Eye (tissue), 1 donor: ENCODE measurements at regions not wholly inside any gene's neighbourhood (a gene's known extent, or its start where the extent isn't known, plus 50 kb on each side); places are given as distances from the start of the nearest gene placed in this dataset.
"Not testable (repeated sequence)": the region's sequence is repeated elsewhere in the genome, so short reads cannot be mapped to it uniquely, and the experiment has no call there.

Experiments used
- DNase-seq: peaks from one replicate; pipeline ENCODE4 v3.0.0-alpha.2; 2015

DNA sequence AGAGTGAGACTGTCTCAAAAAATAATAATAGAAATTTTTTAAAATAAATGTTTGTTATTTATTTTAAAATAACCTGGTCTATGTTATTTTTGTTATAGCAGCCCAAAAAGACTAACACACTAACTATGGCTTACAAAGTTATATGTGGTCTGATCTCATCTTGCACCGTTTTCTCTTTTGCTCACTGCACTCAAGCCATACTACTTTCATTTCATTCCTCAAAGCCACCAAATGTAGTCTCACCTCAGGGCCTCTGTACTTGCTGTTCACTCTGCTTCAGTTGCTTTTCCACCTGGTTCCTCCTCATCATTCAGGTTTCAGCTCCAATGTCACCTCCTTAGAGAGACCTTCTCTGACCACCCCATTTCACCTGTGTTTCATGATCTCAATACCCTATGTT is 55.2 kb upstream of the MDM1 start:
- DNase-seq: no peak

DNA sequence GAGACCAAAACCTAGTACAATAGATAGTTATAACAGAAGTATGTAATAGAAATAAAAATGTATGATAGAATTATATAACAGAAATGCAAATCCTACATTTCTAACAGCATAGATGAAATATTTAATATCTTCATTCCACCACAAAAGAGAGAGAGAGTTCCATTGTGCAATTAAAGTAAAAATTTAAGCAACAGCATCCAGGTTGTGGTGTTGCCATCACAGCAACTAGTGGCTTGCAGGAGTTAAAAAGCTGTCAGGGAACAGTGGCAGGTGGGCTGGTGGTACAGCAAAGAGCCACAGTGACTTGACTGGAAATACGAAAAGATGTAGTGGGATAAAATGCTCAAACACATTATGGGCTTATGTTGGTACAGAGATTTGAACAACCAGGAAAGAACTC is 57.1 kb upstream of the MDM1 start:
- DNase-seq: no peak

DNA sequence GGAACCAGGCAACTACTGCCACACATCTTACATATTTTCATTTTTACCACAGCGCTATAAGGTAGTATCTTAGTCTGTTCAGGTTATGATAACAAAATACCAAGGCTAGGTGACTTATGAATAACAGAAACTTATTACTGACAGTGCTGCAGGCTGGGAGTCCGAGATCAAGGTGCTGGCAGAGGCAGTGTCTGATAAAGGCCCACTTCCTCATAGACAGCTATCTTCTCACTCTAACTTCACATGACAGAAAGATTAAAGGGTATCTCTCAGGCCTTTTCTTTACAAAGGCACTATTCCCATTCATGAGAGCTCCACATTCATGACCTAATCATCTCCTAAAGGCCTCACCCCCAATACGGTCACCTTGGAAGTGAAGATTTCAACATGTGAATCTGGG is 59.8 kb upstream of the MDM1 start:
- DNase-seq: no peak

DNA sequence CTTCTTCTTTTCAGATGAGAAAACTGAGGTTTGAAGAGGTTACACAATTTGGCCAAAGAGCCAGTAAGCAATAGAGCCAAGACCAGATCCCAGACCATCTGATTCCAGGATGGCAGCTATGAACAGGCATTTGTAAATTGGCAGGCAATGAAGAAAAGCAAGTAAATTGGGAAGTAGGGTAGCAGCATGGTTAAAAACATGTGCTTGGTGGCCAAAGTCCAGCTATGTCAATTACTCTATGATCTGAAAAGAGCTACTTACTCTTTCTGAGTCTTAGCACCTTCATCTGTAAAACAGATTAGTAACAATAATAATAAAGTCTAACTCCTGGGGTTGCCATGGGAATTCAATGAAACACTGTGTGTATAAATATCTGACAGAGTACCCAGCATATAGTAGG is 60.2 kb upstream of the MDM1 start:
- DNase-seq: no peak

DNA sequence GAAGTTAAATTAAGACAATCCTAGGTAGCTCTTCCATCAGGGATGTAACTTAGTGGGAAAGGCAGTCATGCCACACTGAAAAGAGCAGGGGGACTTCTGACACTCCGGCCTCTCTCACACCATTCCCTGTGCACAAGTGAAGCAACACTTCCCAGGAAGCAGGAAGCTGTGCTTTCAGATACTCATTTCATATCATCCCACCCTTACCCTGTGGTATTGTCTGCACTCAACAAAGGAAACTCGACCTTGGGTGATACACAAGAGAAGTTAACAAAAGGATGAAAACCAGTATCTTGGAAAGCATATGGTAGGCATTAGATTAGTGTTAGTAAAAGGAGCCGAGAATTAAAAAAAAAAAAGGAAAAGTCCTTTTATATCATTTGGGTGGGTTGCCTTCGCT is 61.3 kb upstream of the MDM1 start:
- DNase-seq: no peak

DNA sequence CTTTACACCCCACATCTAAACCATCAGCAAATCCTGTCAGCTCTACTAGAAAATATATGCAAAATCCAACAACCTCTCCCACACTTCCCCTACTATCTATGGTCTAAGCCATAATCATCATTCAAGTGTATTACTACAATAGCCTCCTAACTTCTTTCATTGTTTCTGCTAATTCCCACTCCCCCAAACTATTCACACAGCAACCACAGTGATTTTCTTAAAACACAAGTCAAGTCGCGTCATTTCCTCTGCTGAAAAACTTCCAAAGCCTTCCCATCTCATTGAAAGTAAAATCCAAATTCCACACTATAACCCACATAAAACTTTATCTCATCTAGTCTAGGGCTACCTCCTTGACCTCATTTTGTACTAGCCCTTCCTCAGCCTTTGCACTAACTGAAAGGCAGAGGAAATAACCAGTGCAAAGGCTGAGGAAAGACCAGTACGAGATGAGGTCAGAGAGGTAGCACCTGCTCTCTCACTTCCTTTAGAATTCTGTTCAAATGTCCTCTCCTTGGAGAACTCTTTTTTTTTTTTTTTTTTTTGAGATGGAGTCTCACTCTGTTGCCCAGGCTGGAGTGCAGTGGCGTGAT is 65.5 kb upstream of the MDM1 start:
- no peak for DNase-seq

DNA sequence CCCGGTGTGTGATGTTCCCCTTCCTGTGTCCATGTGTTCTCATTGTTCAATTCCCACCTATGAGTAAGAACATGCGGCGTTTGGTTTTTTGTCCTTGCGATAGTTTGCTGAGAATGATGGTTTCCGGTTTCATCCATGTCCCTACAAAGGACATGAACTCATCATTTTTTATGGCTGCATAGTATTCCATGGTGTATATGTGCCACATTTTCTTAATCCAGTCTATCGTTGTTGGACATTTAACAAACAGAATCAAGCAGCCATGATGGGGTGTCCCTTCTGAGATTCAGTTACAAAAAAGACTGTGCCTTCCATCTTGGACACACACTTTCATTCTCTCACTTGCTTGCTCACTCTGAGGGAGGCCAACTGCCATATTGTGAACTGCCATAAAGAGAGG is 66.5 kb upstream of the MDM1 start:
- DNase-seq: not testable (repeated sequence)

DNA sequence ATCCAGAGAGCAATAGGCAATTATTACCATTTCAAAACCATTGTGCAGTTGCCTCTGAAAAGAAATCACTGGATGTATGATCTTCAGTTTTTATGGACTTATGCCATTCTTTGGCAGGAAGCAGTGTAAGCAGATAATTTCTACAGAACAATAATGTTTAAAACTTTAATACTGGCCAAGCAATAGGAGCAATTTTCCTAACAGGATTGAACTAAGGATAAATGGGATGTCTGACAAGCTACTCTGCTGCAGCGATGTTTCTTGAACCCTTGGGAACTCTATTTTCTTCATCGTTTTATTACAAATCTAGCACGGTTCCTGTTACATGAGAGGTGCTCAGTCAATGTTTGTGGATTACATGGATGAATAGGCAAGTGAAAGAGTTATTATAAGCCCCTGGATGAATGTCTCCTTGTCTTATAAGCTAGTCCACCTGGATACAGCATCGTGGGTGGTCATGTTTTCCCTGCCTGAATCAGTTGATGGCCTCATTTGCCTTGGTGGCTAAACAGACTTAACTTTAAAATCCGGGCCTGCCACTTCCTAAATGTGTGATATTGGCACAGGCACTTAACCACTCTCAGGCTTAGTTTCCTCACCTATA is 68.2 kb upstream of the MDM1 start:
- DNase-seq: peak; percentile 5

DNA sequence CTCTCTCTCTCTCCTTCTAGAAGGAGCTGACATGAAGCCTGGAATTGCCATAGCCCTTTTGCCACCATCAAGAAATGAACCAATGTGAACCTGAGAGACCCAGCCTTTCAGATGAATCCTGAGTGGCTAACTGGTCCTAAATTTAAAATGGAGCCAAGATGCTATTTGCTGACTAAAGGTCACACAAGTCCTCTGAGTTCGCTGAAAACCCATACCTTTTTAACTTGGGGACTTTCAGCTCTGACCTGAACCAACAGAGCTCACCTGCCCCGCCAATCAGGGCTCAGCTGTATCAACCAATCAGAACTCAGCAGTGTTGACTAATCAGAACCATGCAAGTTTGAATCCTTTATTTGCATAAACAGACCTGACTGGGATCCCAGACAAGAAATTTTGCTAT is 70.3 kb upstream of the MDM1 start:
- no peak for DNase-seq

DNA sequence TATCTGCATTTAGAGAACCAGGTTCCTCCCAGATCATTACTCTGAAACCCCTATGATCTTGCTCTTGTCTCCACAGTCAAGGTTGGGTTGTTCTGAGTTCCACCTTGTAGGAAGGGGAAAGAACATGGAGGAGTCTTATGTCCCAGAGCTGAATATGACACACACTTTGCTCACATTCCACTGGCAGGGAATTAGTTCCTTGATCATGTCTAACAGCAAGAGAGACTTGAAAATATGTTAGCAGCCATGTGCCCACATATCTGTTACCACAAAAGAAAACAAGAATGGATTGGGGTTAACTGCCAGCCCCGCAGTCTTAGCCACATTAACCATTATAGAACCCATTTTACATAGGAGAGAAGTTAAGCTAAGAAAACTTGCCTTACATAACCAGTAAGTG is 71.1 kb upstream of the MDM1 start:
- no peak for DNase-seq

DNA sequence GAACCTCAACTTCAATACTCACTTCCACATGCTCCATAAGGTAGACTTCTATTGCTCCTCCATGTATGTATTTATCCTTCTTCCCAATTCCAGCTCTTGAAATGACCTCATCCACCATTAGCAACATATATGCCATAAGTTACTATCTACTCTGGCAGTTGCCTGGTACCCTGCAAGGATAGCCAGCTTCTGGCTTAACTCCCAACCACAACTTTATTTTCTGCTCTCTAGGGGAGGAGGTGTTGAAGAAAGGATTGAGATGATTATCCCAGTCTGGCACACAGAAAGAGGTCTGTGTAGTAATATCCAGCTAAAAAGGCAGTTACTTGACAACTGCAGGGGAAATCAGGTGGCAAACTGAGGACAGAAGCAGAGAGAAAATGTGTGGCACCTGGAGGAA is 71.5 kb upstream of the MDM1 start:
- DNase-seq: no peak

DNA sequence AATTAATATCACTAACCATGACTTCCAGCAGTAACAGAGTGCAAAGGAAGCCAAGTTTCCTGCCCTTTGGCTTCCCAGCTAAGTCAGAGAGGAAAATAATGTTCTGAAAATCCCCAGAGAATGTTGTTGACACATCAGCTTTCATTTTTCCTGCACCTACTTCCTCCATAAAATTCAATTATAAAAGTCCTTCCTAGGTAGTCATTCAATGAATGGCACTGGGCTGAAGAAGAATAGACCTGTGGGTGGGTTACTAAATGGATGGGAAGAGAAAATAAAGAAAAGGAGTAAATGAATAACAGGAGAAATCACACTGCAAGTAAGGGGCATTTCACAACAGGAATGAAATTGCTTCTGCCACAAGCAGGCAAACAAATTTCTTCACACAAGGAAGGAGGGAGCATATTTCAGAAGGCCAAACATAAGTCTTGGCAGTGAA is 73.2 kb upstream of the MDM1 start:
- no peak for DNase-seq

DNA sequence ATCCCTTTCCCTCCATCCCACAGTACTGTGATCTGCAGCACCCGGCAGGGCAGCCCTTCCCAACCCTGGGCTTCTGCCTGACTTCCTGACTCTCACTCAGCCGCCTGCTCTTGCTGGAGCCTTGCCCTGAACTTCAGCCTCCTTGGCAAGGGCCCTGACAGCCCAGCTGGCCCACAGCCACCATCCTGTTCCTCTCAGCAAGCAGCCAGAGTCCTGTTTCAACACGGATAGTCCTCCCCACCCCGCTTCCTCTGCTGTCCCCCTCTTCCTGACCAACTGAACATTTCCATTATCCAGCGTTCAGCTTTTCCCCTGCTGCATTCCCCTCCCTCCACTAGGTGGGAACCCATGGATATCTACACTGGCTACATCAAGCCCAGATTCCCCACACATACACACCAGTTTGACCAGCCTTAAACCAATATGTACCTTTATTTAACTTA is 74.0 kb upstream of the MDM1 start:
- DNase-seq: no peak

DNA sequence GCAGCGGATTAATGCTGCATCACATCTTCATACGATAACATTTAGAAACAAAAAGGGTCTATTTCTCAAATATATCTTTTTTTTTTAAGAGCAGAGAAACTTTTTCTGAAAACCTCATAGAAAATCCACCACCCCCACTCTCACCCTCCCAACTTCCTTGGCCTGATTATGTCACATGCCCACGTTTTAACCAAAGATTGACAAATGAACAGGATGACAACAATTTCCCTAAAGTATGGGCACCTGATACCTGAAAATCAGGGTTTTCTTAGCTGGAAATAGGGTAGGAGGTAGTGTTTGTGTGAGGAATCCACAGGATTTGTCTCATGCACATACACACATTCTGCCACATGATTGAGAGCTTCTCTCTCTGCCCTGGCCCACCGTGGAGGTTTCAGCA is 74.7 kb upstream of the MDM1 start:
- no peak for DNase-seq

DNA sequence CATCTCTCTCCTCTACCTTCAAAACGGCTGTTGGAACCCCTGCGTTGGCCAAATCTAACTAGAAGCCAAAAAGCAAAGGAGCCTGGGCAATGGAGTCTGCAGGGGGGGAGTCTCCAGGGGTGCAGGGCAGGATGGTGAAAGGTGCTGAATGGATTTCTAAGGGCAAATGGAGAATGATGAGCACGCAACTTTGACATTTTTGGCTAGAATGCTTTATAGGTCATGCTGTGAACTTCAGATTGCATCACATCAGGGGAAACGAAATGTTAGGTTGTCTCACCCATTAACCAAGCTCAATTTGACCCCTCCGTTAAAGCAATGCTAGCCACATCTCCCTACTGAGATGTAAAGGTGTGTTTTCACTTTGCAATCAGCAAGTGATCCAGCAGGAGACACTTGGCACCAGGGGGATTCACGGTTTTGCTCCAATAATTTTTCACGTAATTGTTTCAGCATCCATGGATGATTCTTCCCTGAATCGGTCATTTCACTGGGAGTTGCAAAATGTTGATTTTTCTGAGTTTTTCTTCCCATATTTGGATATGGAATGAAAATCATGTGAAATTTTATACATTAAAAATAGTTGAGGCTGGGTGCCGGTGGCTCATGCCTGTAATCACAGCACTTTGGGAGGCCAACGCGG is 78.0 kb upstream of the MDM1 start:
- no peak for DNase-seq

DNA sequence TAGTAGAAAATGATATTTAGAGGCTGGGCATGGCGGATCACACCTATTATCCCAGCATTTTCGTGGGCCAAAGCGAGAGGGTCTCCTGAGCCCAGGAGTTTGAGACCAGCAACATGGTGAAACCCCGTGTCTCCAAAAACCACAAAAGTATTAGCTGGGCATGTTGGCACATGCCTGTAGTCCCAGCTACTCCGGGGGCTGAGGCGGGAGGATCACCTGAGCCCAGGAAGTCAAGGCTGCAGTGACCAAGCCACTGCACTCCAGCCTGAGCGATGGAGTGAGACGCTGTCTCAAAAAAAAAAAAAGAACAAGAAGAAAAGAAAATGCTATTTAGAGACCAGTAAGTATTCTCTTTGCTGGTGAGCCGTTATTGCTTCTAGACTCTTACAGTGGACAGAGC is 79.2 kb upstream of the MDM1 start:
- no peak for DNase-seq

DNA sequence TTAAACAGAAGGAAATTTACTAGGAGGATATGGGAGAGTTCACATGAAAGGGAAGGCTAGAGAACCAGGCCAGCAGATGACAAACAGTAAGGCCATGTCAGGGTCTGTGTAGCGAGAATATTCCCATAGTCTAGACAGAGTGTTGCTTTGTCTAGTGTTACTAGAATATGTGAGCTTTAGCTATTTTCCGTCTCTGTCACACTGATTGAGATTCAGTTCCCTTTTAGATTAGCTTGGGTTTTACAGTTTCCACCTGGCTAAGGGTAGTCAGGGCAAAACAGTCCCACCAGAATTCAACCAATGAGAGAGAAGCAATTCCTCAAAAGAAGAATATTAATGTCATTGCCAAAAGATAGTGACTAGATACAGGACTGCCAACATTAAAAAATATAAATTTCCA is 82.8 kb upstream of the MDM1 start:
- no peak for DNase-seq

DNA sequence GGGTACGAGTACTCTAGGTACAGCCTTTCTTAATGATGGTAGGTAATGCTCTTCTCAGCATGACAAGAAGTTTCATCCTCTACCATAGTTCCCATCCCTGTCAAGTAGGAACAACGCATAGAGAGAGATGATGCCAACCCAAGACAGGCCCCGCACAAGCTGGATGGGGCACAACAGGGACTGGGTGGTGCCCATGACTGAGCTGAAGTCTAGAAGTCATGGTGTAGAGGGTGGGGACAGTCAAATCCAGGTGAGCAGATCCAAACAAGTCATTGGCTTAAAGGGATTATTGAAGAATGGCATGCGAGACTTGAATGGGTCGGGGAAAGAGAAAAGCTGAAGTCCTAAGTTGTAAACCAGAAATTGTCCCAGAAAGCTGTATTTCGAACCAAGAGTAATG is 84.2 kb upstream of the MDM1 start:
- no peak for DNase-seq

DNA sequence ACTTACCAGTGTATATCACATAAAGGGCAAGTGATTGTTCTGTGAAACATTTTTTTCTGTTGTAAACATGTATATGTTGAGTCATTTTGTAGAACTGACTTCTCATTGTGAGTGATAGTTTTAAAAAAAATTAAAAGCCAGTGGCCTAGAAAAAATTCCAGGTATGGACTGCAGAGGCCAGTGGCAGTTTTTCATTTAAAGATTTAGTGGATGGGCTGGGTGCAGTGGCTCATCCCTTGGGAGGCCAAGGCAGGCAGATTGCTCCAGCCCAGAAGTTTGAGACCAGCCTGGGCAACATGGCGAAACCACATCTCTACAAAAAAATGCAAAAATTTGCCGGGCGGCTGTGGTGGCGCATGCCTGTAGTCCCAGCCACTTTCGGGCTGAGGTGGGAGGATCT is 84.7 kb upstream of the MDM1 start:
- DNase-seq: no peak

DNA sequence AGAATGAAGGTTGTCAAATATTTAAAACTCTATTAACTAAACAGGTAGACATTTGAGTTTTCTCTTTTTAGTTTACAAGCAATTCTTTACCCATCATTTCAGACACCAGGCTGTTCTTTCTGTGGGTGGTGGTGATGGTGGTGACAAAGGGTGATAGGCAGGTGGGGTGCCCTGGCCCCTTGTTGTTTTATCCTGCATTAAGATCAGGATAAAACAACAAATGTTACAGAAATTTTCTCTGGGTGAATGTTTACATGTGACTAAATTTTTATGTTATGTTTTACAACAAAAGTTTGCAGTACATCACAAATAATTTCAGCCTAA is 85.9 kb upstream of the MDM1 start:
- no peak for DNase-seq

DNA sequence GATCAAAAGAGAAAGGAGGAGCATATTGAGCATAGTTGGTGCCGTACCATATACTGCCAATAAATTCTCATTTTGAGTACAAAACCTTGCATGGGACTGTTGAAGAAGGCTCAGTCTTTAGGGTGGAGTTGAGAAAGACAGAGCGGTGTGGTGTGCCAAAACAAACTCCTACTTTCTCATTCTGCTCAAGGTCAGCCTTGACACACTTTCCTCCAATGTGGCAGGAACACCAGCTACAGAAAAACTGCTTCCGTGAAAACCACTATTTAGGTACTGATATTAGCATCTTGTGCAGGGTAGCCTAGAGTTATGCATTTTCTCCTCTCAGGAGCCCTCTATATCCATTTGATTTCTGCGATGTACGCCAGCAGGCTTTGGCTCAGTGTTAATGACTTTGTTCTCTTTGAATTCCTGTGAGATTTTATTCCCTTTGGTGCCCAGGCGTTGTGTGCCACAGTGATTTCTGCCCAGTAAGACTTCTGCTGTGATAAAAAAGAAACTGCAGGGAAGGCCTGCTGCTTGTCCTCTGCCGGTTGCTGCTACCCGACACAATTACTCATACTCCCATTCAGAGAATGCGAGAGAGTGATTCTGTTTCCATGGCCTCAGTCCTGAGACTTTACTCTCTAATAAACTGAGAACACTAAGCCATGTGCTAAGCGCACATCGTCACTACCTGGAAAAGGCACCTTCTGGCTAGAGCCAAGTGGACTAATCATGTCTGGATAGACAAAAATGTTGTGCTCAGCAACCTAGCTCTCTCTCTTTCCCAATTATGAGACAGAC is 88.3 kb upstream of the MDM1 start:
- no peak for DNase-seq

DNA sequence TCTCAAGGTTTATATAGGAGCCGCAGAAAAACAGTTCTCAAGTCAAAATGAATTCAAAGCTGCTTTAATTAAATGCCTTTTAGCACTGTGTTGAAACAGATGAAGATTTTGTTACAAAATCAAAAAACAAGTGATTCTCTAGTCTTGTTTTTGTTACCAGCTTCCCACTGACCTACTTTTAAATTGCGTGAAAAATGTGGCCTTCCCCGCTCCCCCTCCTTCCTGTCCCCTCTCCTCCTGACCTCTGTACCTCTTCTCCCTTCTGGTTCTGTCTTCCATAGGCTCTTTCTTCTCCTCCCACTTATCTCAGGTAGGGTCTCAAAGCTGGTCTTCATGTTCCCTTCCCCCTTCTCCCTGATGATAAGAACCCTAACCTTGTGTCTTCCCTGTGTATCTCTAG is 90.0 kb upstream of the MDM1 start:
- DNase-seq: no peak

DNA sequence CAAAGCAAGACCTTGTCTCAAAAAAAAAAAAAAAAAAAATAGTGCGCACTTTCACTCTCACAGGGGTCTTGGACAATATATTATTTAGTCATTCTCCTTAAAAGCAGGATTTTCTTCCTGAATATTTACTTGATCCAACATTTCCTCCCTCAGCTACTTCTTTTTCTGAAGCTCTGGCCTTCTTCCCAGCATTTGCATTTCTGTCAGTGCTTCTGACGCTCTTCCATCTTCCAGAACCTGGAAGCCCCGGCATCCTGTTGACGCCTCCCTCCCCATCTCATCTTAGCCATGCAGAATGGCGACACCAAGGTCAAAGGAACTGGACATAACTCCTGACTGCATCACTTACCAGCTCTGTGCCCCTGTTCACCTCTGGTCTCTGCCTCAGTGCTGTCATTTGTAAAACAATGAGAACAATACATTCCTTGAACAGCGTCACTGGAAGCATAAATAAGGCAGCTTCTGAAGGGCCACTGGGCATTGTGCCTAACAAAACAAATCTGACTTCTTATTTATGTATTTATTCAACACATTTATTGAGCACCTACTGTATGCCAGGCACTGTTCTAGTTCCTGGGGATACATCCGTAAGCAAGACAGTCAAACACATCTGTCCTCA is 90.9 kb upstream of the MDM1 start:
- no peak for DNase-seq

DNA sequence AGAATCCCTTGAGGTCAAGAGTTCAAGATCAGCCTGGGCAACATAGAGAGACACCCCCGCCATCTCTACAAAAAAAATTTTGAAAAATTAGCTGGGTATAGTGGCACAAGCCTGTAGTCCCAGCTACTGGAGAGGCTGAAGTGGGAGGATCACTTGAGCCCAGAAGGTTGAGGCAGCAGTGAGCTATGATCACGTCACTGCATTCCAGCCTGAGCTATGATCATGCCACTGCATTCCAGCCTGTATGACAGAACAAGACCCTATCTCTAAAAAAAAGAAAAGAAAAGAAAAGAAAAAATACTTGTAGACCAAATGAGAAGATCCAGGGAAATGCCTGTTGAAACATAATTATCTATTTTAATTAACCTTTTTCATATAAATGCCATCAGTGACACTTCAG is 93.8 kb upstream of the MDM1 start:
- no peak for DNase-seq
